Left ventricle myocardium inferior (tissue), 1 donor: ENCODE measurements at regions not wholly inside any gene's neighbourhood (a gene's known extent, or its start where the extent isn't known, plus 50 kb on each side); places are given as distances from the start of the nearest gene placed in this dataset.

Experiments used
- DNase-seq: peaks from one replicate; pipeline ENCODE4 v3.0.0-alpha.2; 2020
- H3K27ac ChIP-seq: fragments of 200-600 bp; replicated peaks from 2 replicates; pipeline ENCODE4 v1.8.0; 2021
- H3K27me3 ChIP-seq: fragments of 200-600 bp; 2 replicates; pipeline ENCODE4 v1.8.0; 2021; ENCODE audit warnings: low read depth
- H3K36me3 ChIP-seq: fragments of 200-600 bp; 2 replicates; pipeline ENCODE4 v1.8.0; 2021
- H3K4me1 ChIP-seq: fragments of 200-600 bp; 2 replicates; pipeline ENCODE4 v1.8.0; 2021
- H3K4me3 ChIP-seq: fragments of 200-600 bp; 2 replicates; pipeline ENCODE4 v1.8.0; 2021; ENCODE audit warnings: mild to moderate bottlenecking, moderate library complexity
- H3K9me3 ChIP-seq: fragments of 200-600 bp; replicated peaks from 2 replicates; pipeline ENCODE4 v1.8.0; 2021
- CTCF ChIP-seq: fragments of 200-600 bp; IDR thresholded peaks from 2 replicates; pipeline ENCODE4 v1.8.0; 2021; ENCODE audit warnings: antibody characterized with exemption, mild to moderate bottlenecking, borderline replicate concordance
- intact Hi-C: fragments of 100-400 bp; cut with micrococcal nuclease; formaldehyde crosslinking; loops from one replicate; pipeline ENCODE4 v1.11.0; 2022
- donor health status: DM: no; HTN: yes; CAD: no; lungs with severe emphysema.

DNA sequence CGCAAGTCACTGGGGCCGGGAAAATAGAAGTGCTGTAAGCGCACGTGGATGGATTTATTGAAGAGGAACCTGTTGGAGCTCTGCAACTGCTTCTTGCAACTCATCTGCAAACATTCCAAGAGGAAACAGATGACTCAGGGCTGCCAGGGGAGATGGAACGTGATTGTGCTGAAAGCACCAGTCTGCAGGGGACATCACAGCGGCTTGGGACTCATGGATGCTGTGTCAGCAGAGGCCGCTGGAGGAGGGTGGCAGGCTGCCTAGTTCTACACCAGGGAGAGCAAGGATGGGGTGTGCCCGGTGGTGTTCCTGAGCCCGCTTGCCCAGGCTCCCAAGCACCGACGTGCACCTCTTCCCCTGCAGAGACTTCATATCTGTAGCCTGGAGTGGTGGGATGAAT is 515.7 kb downstream of the TCERG1L start:
- no peak for TF ChIP-seq CTCF

GRCh38 chr10:130799532-130799931 is 512.0 kb downstream of the TCERG1L start:
- Histone ChIP-seq H3K27ac (no peak overlapping the region), H3K27me3 (peaks cover 55% of the 10 kb centered on the region), H3K4me3 (no peak overlapping the region), H3K36me3 (no peaks in the 10 kb centered on the region), H3K9me3 (no peaks in the 10 kb centered on the region), H3K4me1 (no peaks in the 10 kb centered on the region)
- TF ChIP-seq CTCF: no peak
- no peak for DNase-seq
- intact Hi-C loops: no loop called here

More for the DNA sequence above, 515.7 kb downstream of the TCERG1L start:
- Histone ChIP-seq H3K9me3 (no peaks in the 10 kb centered on the region), H3K4me1 (no peaks in the 10 kb centered on the region), H3K27me3 (peaks cover 72% of the 10 kb centered on the region), H3K36me3 (no peaks in the 10 kb centered on the region), H3K4me3 (no peak overlapping the region), H3K27ac (no peak overlapping the region)
- DNase-seq: no peak
- intact Hi-C loops: no loop called here

GRCh38 chr10:130800281-130800680 is 511.2 kb downstream of the TCERG1L start:
- intact Hi-C loops: no loop called here
- no peak overlapping the region for H3K27ac ChIP-seq
- peaks cover 54% of the 10 kb centered on the region for H3K27me3 ChIP-seq
- DNase-seq: no peak
- H3K4me3 ChIP-seq: no peak overlapping the region
- TF ChIP-seq CTCF: no peak
- H3K4me1 ChIP-seq: no peaks in the 10 kb centered on the region
- H3K9me3 ChIP-seq: no peaks in the 10 kb centered on the region
- no peaks in the 10 kb centered on the region for H3K36me3 ChIP-seq

GRCh38 chr10:130801276-130801675 is 510.2 kb downstream of the TCERG1L start:
- no peak overlapping the region for H3K4me3 ChIP-seq
- peaks cover 51% of the 10 kb centered on the region for H3K27me3 ChIP-seq
- H3K4me1 ChIP-seq: no peaks in the 10 kb centered on the region
- intact Hi-C loops: no loop called here
- DNase-seq: no peak
- no peak overlapping the region for H3K27ac ChIP-seq
- H3K9me3 ChIP-seq: no peaks in the 10 kb centered on the region
- no peaks in the 10 kb centered on the region for H3K36me3 ChIP-seq
- TF ChIP-seq CTCF: no peak

- Histone ChIP-seq H3K36me3 (no peaks in the 10 kb centered on the region), H3K4me1 (no peaks in the 10 kb centered on the region), H3K9me3 (no peaks in the 10 kb centered on the region), H3K27me3 (peaks cover 50% of the 10 kb centered on the region), H3K4me3 (no peak overlapping the region), H3K27ac (no peak overlapping the region)
- no peak for DNase-seq
- no peak for TF ChIP-seq CTCF
- intact Hi-C loops: no loop called here
These were observed 509.7 kb downstream of the TCERG1L start for GRCh38 chr10:130801784-130802183.

DNA sequence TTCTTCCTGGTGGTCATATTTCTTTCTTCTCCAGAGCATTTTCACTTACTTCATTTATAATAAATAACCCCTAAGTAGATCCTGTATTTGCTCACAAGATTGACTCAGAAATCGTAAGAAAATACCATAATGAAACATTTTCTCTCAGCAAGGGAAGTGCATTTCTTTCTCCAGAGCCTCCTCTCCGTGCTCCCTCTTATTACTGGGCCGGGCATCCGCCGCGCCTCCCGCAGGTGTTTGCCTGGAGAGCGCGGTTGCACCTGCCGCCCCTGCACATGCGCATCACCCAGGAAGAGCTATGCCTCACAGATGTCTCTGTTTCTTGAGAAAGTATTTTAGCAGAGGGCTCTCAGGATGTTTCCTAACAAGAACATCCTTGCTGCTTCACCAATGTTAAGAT is 509.2 kb downstream of the TCERG1L start:
- no peak overlapping the region for H3K4me3 ChIP-seq
- no peak for TF ChIP-seq CTCF
- no peak overlapping the region for H3K27ac ChIP-seq
- H3K4me1 ChIP-seq: no peaks in the 10 kb centered on the region
- intact Hi-C loops: no loop called here
- H3K9me3 ChIP-seq: no peaks in the 10 kb centered on the region
- peaks cover 50% of the 10 kb centered on the region for H3K27me3 ChIP-seq
- no peak for DNase-seq
- no peaks in the 10 kb centered on the region for H3K36me3 ChIP-seq
